Endothelial cell of umbilical vein (primary cell): ENCODE measurements at regions not wholly inside any gene's neighbourhood (a gene's known extent, or its start where the extent isn't known, plus 50 kb on each side); places are given as distances from the start of the nearest gene placed in this dataset.

Experiments
- BruUV-seq: library from RNA; stranded (reverse); fragments of 400-500 nt; replicated peaks from 2 replicates; lab custom pipeline; 2021; lab: Mats Ljungman, UMichigan
- CTCF ChIA-PET: fragments of 300-600, 350-600 bp; sonication (Branson Sonifier 250); formaldehyde crosslinking; loops from one replicate; lab custom pipeline; 2021; ENCODE audit warnings: antibody characterized with exemption, inconsistent platforms; lab: Charles Lee
- POLR2A ChIA-PET: fragments of 300-600, 350-600 bp; sonication (Branson Sonifier 250); formaldehyde crosslinking; loops from one replicate; lab custom pipeline; 2021; ENCODE audit warnings: antibody characterized with exemption, inconsistent platforms; lab: Charles Lee
- DNase-seq: peaks from one replicate; pipeline ENCODE4 v3.0.0-alpha.2; 2011; ENCODE audit warnings: low read depth, low spot score
- FAIRE-seq: peaks from 2 replicates; lab custom pipeline; 2011; peaks lifted over from hg19 to GRCh38; lab: Jason Lieb, UNC
- H2AFZ ChIP-seq: 2 replicates; pipeline ENCODE4 v1.6.0; 2012; ENCODE audit warnings: low read depth, low read length, control low read depth, inconsistent platforms
- H3K27ac ChIP-seq: 2 replicates; pipeline ENCODE4 v1.5.1; 2011; ENCODE audit warnings: low read depth, mild to moderate bottlenecking, control low read depth, low read length, moderate library complexity; ENCODE audit not compliant: insufficient read depth
- H3K27me3 ChIP-seq, 2 experiments: 2 replicates each; pipeline versions ENCODE4 v1.6.0 to v1.6.1; 2011; ENCODE audit warnings: low read length in 2 of 2, mixed read lengths in 1 of 2; ENCODE audit not compliant: control insufficient read depth in 2 of 2, insufficient read depth in 2 of 2
- H3K36me3 ChIP-seq, 2 experiments: 2 replicates in 1 of 2; 3 replicates in 1 of 2; pipeline ENCODE4 v1.5.1; 2011; ENCODE audit warnings: low read length in 2 of 2, mild to moderate bottlenecking in 1 of 2, moderate library complexity in 1 of 2; ENCODE audit not compliant: control insufficient read depth in 2 of 2, insufficient read depth in 2 of 2; ENCODE audit errors: extremely low read depth in 1 of 2
- H3K4me1 ChIP-seq: 3 replicates; pipeline ENCODE4 v1.5.1; 2011; ENCODE audit warnings: mild to moderate bottlenecking, low read length; ENCODE audit not compliant: control insufficient read depth, insufficient read depth; ENCODE audit errors: extremely low read depth
- H3K4me2 ChIP-seq: 2 replicates; pipeline ENCODE4 v1.6.1; 2011; ENCODE audit warnings: low read length, control low read depth, mixed read lengths; ENCODE audit not compliant: insufficient read depth
- H3K4me3 ChIP-seq, 3 experiments: fragments of 200-600 bp in 1 of 3; sonication (generic), shearing (Covaris generic) in 1 of 3; replicated peaks in 1 of 3; 2 replicates each; pipeline ENCODE4 v1.5.1; 2011 to 2016; ENCODE audit warnings: control low read depth in 3 of 3, low read length in 3 of 3, mild to moderate bottlenecking in 2 of 3, inconsistent platforms in 1 of 3, low read depth in 1 of 3, moderate library complexity in 1 of 3; ENCODE audit not compliant: insufficient read depth in 1 of 3
- H3K79me2 ChIP-seq: 2 replicates; pipeline ENCODE4 v1.6.0; 2012; ENCODE audit warnings: low read length, inconsistent platforms; ENCODE audit not compliant: control insufficient read depth, insufficient read depth
- H3K9ac ChIP-seq: replicated peaks from 2 replicates; pipeline ENCODE3; 2011; ENCODE audit warnings: low read length, control low read depth; ENCODE audit not compliant: insufficient read depth; ENCODE audit errors: extremely low read depth
- H3K9me1 ChIP-seq: replicated peaks from 3 replicates; pipeline ENCODE4 v1.6.0; 2011; ENCODE audit warnings: mild to moderate bottlenecking, low read length; ENCODE audit not compliant: control insufficient read depth, insufficient read depth; ENCODE audit errors: extremely low read depth
- H3K9me3 ChIP-seq: replicated peaks from 2 replicates; pipeline ENCODE4 v1.5.1; 2012; ENCODE audit warnings: low read length, inconsistent platforms; ENCODE audit not compliant: control insufficient read depth, insufficient read depth
- H4K20me1 ChIP-seq: replicated peaks from 2 replicates; pipeline ENCODE3; 2011; ENCODE audit warnings: mild to moderate bottlenecking, low read length; ENCODE audit not compliant: control insufficient read depth, insufficient read depth; ENCODE audit errors: extremely low read depth
- EZH2 ChIP-seq: IDR thresholded peaks from 2 replicates; pipeline ENCODE4 v1.6.1; 2012; ENCODE audit warnings: borderline replicate concordance, low read depth, mild to moderate bottlenecking, moderate library complexity, low read length, inconsistent platforms; ENCODE audit not compliant: severe bottlenecking
- FOS ChIP-seq: IDR thresholded peaks from 2 replicates; pipeline ENCODE4 v1.6.1; 2011; ENCODE audit warnings: mild to moderate bottlenecking, low read length, moderate library complexity, borderline replicate concordance; ENCODE audit not compliant: insufficient read depth
- GATA2 ChIP-seq: IDR thresholded peaks from 2 replicates; pipeline ENCODE4 v1.7.0; 2011; ENCODE audit warnings: low read depth, mild to moderate bottlenecking, moderate library complexity, mixed read lengths, low read length; ENCODE audit not compliant: insufficient read length, insufficient read depth
- JUN ChIP-seq: IDR thresholded peaks from 2 replicates; pipeline ENCODE4 v1.6.1; 2011; ENCODE audit warnings: borderline replicate concordance, low read depth; ENCODE audit not compliant: insufficient read length, insufficient read depth
- MYC ChIP-seq: IDR thresholded peaks from one replicate; pipeline ENCODE4 v1.6.1; 2011; ENCODE audit warnings: mild to moderate bottlenecking, low read depth, low read length
- POLR2A ChIP-seq: IDR thresholded peaks from 2 replicates; pipeline ENCODE4 v1.6.1; 2012; ENCODE audit warnings: low read depth, mild to moderate bottlenecking, control low read depth, low read length
- POLR2AphosphoS5 ChIP-seq: IDR thresholded peaks from 2 replicates; pipeline ENCODE4 v1.6.1; 2012; ENCODE audit warnings: low read depth, mild to moderate bottlenecking, control low read depth, low read length, moderate library complexity; ENCODE audit not compliant: insufficient read depth
- dilution Hi-C: fragments of 300-500 bp; cut with MboI; formaldehyde crosslinking; loops from one replicate; pipeline ENCODE4 v1.15.0; 2019; ENCODE audit warnings: low sequenced_read_pairs; ENCODE audit not compliant: extremely low pct_ligation_motif_present
- intact Hi-C: fragments of 100-400 bp; cut with micrococcal nuclease; formaldehyde crosslinking; loops from one replicate; pipeline ENCODE4 v1.10.0; 2022
- TF ChIP-seq, protein P1 (sequence below): IDR thresholded peaks from 2 replicates; pipeline ENCODE4 v1.6.1; 2011; ENCODE audit not compliant: insufficient read depth, insufficient read length
- TF ChIP-seq, protein P2 (sequence below), 2 donors: IDR thresholded peaks; 1 replicate in 1 of 2; 2 replicates in 1 of 2; pipeline ENCODE4 v1.5.1; 2011; ENCODE audit warnings: low read length in 2 of 2, mild to moderate bottlenecking in 2 of 2, moderate library complexity in 2 of 2, control low read depth in 1 of 2, inconsistent platforms in 1 of 2, low read depth in 1 of 2; ENCODE audit not compliant: insufficient read depth in 1 of 2; ENCODE audit errors: extremely low read depth in 1 of 2

DNA sequence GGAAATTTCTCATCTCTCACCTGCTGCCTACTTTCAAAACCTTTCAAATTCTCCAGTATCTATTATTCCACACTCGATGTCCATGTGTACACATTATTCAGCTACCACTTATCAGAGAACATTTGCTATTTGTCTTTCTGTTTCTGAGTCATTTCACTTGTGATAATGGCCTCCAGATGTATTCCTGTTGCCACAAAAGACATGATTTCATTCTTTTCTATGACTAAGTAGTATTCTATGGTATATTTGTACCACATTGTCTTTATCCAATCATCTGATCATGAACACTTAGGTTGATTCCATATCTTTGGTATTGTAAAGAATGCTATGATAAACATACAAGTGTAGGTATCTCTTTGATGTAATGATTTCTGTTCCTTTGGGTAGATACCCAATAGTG, 310.1 kb upstream of the SPOCK3 start:
- Histone ChIP-seq H3K27ac (no peak overlapping the region), H3K9me1 (no peaks in the 10 kb centered on the region), H2AFZ (no peak overlapping the region), H3K9me3 (no peaks in the 10 kb centered on the region), H3K9ac (no peak overlapping the region), H3K79me2 (no peaks in the 10 kb centered on the region), H3K36me3 (no peaks in the 10 kb centered on the region), H4K20me1 (no peaks in the 10 kb centered on the region), H3K4me3 (no peak overlapping the region), H3K27me3 (no peaks in the 10 kb centered on the region), H3K4me2 (no peak overlapping the region), H3K4me1 (no peaks in the 10 kb centered on the region)
- intact Hi-C loops (no loop called here), dilution Hi-C loops (no loop called here)
- FAIRE-seq (no peak), DNase-seq (no peak)
- no peak for TF ChIP-seq EZH2
- no peak for TF ChIP-seq POLR2A
- TF ChIP-seq, protein P1, sequence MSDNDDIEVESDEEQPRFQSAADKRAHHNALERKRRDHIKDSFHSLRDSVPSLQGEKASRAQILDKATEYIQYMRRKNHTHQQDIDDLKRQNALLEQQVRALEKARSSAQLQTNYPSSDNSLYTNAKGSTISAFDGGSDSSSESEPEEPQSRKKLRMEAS: no peak
- TF ChIP-seq GATA2: no peak
- no peak for TF ChIP-seq POLR2AphosphoS5
- TF ChIP-seq MYC: no peak
- TF ChIP-seq, protein P2, sequence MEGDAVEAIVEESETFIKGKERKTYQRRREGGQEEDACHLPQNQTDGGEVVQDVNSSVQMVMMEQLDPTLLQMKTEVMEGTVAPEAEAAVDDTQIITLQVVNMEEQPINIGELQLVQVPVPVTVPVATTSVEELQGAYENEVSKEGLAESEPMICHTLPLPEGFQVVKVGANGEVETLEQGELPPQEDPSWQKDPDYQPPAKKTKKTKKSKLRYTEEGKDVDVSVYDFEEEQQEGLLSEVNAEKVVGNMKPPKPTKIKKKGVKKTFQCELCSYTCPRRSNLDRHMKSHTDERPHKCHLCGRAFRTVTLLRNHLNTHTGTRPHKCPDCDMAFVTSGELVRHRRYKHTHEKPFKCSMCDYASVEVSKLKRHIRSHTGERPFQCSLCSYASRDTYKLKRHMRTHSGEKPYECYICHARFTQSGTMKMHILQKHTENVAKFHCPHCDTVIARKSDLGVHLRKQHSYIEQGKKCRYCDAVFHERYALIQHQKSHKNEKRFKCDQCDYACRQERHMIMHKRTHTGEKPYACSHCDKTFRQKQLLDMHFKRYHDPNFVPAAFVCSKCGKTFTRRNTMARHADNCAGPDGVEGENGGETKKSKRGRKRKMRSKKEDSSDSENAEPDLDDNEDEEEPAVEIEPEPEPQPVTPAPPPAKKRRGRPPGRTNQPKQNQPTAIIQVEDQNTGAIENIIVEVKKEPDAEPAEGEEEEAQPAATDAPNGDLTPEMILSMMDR (IDR thresholded peaks at IDR 0.05; ENCODE audit: extremely low read depth in 1 of 2, insufficient read depth in 1 of 2, low read depth in 1 of 2, low read length in 2 of 2): no peak
- no peak for TF ChIP-seq JUN
- no peak for TF ChIP-seq FOS
- ChIA-PET POLR2A (no interaction called here), CTCF (no interaction called here)
- BruUV-seq: no TSS peak
